ENCODE measurements at regions not wholly inside any gene's neighbourhood (a gene's known extent, or its start where the extent isn't known, plus 50 kb on each side); places are given as distances from the start of the nearest gene placed in this dataset.

DNA sequence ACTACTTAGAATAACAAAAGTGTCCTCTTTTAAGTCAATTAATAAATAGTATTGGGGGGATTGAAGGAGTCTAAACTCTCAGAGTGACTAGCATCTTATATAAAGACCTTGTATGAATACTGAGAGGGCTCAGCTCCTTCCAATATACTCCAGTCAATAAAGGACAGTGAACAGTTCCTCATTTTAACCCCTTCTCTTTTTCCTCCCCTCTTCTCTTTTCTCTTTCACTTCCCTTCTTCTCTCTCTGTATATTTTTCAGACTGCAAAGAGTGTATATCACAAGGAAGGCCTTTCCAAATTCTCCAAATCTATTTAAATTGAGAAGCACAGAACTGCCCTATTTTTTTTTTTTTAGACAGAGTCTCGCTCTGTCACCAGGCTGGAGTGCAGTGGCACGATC is 99.5 kb downstream of the CD164 start:
- Histone ChIP-seq H3K9me3 (replicated peaks in 1 of 2; ENCODE audit: control insufficient read depth in 2 of 2, insufficient read depth in 1 of 2, low read depth in 1 of 2, low read length in 2 of 2) (no peaks in the 10 kb centered on the region), H4K91ac (ENCODE audit: low read depth, low read length, poor library complexity) (no peak overlapping the region), H3K79me1 (ENCODE audit: low read depth, low read length) (no peaks in the 10 kb centered on the region), H2BK12ac (ENCODE audit: low read length) (no peak overlapping the region), H3K4me3 (ENCODE audit: low read length in 2 of 2) (no peak overlapping the region), H3K27me3 (ENCODE audit: control insufficient read depth in 3 of 3, insufficient read depth in 3 of 3, low read depth in 1 of 3, low read length in 3 of 3) (peaks cover 0 to 14% (median 0%) of the 10 kb centered on the region in 3 experiments), H2BK15ac (ENCODE audit: low read length) (no peak overlapping the region), H3K9ac (ENCODE audit: low read depth, low read length, poor library complexity) (no peak overlapping the region), H3K18ac (ENCODE audit: low read length) (no peak overlapping the region), H3K4ac (ENCODE audit: low read length) (no peak overlapping the region), H3K23ac (ENCODE audit: low read depth, low read length, poor library complexity) (no peak overlapping the region), H3K14ac (ENCODE audit: low read length) (no peak overlapping the region), H2BK5ac (ENCODE audit: low read length) (no peak overlapping the region), H2AK5ac (ENCODE audit: low read depth, low read length) (no peak overlapping the region), H3K36me3 (replicated peaks in 1 of 2; ENCODE audit: control insufficient read depth in 2 of 2, insufficient read depth in 2 of 2, low read length in 2 of 2) (no peaks in the 10 kb centered on the region), H3K4me1 (ENCODE audit: control insufficient read depth in 2 of 2, insufficient read depth in 1 of 2, low read depth in 1 of 2, low read length in 2 of 2) (no peaks in the 10 kb centered on the region), H2BK120ac (ENCODE audit: low read depth, low read length) (no peak overlapping the region), H2AFZ (ENCODE audit: low read length) (no peak overlapping the region), H3K4me2 (ENCODE audit: insufficient read depth, low read length, poor library complexity, severe bottlenecking) (no peak overlapping the region), H3K27ac (replicated peaks; ENCODE audit: low read length) (no peak overlapping the region), H4K8ac (ENCODE audit: low read depth, low read length) (no peak overlapping the region)
- no peak for DNase-seq (ENCODE audit: low spot score)
- no CpG with 5 or more reads among the region's 2 CpGs for WGBS, 2 donors (ENCODE audit: extremely low coverage in 2 of 2, insufficient read length in 2 of 2, insufficient replicate concordance in 1 of 2)

- no peak overlapping the region for H3K4me2 ChIP-seq (ENCODE audit: insufficient read depth, low read length, poor library complexity, severe bottlenecking)
- H4K8ac ChIP-seq (ENCODE audit: low read depth, low read length): no peak overlapping the region
- no peak overlapping the region for H3K4ac ChIP-seq (ENCODE audit: low read length)
- no CpG with 5 or more reads among the region's 1 CpG for WGBS, 2 donors (ENCODE audit: extremely low coverage in 2 of 2, insufficient read length in 2 of 2, insufficient replicate concordance in 1 of 2)
- H3K27ac ChIP-seq (replicated peaks; ENCODE audit: low read length): no peak overlapping the region
- H3K9me3 ChIP-seq (replicated peaks in 1 of 2; ENCODE audit: control insufficient read depth in 2 of 2, insufficient read depth in 1 of 2, low read depth in 1 of 2, low read length in 2 of 2): no peaks in the 10 kb centered on the region
- H3K14ac ChIP-seq (ENCODE audit: low read length): no peak overlapping the region
- H3K4me1 ChIP-seq (ENCODE audit: control insufficient read depth in 2 of 2, insufficient read depth in 1 of 2, low read depth in 1 of 2, low read length in 2 of 2): no peaks in the 10 kb centered on the region
- no peak overlapping the region for H2BK5ac ChIP-seq (ENCODE audit: low read length)
- no peak overlapping the region for H3K23ac ChIP-seq (ENCODE audit: low read depth, low read length, poor library complexity)
- H2BK120ac ChIP-seq (ENCODE audit: low read depth, low read length): no peak overlapping the region
- H3K27me3 ChIP-seq (ENCODE audit: control insufficient read depth in 3 of 3, insufficient read depth in 3 of 3, low read depth in 1 of 3, low read length in 3 of 3): peaks cover 0 to 8% (median 0%) of the 10 kb centered on the region in 3 experiments
- no peak overlapping the region for H4K91ac ChIP-seq (ENCODE audit: low read depth, low read length, poor library complexity)
- H2BK12ac ChIP-seq (ENCODE audit: low read length): no peak overlapping the region
- no peak overlapping the region for H2BK15ac ChIP-seq (ENCODE audit: low read length)
- no peaks in the 10 kb centered on the region for H3K36me3 ChIP-seq (replicated peaks in 1 of 2; ENCODE audit: control insufficient read depth in 2 of 2, insufficient read depth in 2 of 2, low read length in 2 of 2)
- no peak overlapping the region for H3K9ac ChIP-seq (ENCODE audit: low read depth, low read length, poor library complexity)
- no peak overlapping the region for H2AK5ac ChIP-seq (ENCODE audit: low read depth, low read length)
- DNase-seq (ENCODE audit: low spot score): no peak
- no peaks in the 10 kb centered on the region for H3K79me1 ChIP-seq (ENCODE audit: low read depth, low read length)
- no peak overlapping the region for H2AFZ ChIP-seq (ENCODE audit: low read length)
- no peak overlapping the region for H3K4me3 ChIP-seq (ENCODE audit: low read length in 2 of 2)
- no peak overlapping the region for H3K18ac ChIP-seq (ENCODE audit: low read length)
These were observed 102.6 kb downstream of the CD164 start for GRCh38 chr6:109279628-109280027.

- no peak overlapping the region for H4K91ac ChIP-seq (ENCODE audit: low read depth, low read length, poor library complexity)
- no peak overlapping the region for H3K4me3 ChIP-seq (ENCODE audit: low read length in 2 of 2)
- H3K79me1 ChIP-seq (ENCODE audit: low read depth, low read length): no peaks in the 10 kb centered on the region
- H2BK15ac ChIP-seq (ENCODE audit: low read length): no peak overlapping the region
- no peaks in the 10 kb centered on the region for H3K4me1 ChIP-seq (ENCODE audit: control insufficient read depth in 2 of 2, insufficient read depth in 1 of 2, low read depth in 1 of 2, low read length in 2 of 2)
- no peak for DNase-seq (ENCODE audit: low spot score)
- no peak overlapping the region for H2BK5ac ChIP-seq (ENCODE audit: low read length)
- no CpG with 5 or more reads among the region's 2 CpGs for WGBS, 2 donors (ENCODE audit: extremely low coverage in 2 of 2, insufficient read length in 2 of 2, insufficient replicate concordance in 1 of 2)
- H3K9ac ChIP-seq (ENCODE audit: low read depth, low read length, poor library complexity): no peak overlapping the region
- no peak overlapping the region for H3K14ac ChIP-seq (ENCODE audit: low read length)
- no peak overlapping the region for H3K4me2 ChIP-seq (ENCODE audit: insufficient read depth, low read length, poor library complexity, severe bottlenecking)
- no peak overlapping the region for H2BK12ac ChIP-seq (ENCODE audit: low read length)
- no peak overlapping the region for H2AFZ ChIP-seq (ENCODE audit: low read length)
- H2AK5ac ChIP-seq (ENCODE audit: low read depth, low read length): no peak overlapping the region
- no peak overlapping the region for H3K18ac ChIP-seq (ENCODE audit: low read length)
- no peaks in the 10 kb centered on the region for H3K36me3 ChIP-seq (replicated peaks in 1 of 2; ENCODE audit: control insufficient read depth in 2 of 2, insufficient read depth in 2 of 2, low read length in 2 of 2)
- no peak overlapping the region for H4K8ac ChIP-seq (ENCODE audit: low read depth, low read length)
- no peaks in the 10 kb centered on the region for H3K9me3 ChIP-seq (replicated peaks in 1 of 2; ENCODE audit: control insufficient read depth in 2 of 2, insufficient read depth in 1 of 2, low read depth in 1 of 2, low read length in 2 of 2)
- H2BK120ac ChIP-seq (ENCODE audit: low read depth, low read length): no peak overlapping the region
- no peaks in the 10 kb centered on the region for H3K27me3 ChIP-seq (ENCODE audit: control insufficient read depth in 3 of 3, insufficient read depth in 3 of 3, low read depth in 1 of 3, low read length in 3 of 3)
- H3K23ac ChIP-seq (ENCODE audit: low read depth, low read length, poor library complexity): no peak overlapping the region
- no peak overlapping the region for H3K27ac ChIP-seq (replicated peaks; ENCODE audit: low read length)
- no peak overlapping the region for H3K4ac ChIP-seq (ENCODE audit: low read length)
These were observed 110.6 kb downstream of the CD164 start for GRCh38 chr6:109271622-109272021.

DNA sequence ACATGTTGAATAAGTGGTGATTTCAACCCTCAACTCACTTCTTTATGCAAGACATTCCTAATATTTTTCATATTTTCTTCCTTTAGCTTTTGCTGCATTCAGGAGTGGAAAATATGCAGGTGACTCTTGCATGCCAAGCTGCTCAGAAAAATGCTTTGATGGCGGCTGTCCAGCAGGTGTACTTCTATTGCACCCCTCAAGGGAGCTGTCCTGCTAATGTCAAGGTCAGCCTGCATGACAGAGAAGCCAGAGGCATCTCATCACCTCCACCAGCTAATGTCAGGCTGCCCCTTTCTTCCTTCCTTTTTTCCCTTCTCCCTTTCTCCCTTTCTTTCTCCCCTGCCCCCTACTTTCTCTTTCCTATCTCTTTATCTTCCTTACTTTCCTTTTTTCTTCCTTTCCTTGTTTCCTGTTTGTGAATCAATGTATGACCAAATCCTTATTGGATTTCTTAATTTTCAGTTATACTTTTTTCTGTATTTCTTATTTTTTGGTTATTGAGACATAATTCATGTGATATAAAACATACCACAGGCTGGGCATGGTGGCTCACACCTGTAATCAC is 112.2 kb downstream of the CD164 start:
- no peaks in the 10 kb centered on the region for H3K27me3 ChIP-seq (ENCODE audit: control insufficient read depth in 3 of 3, insufficient read depth in 3 of 3, low read depth in 1 of 3, low read length in 3 of 3)
- no peak for DNase-seq (ENCODE audit: low spot score)
- H3K36me3 ChIP-seq (replicated peaks in 1 of 2; ENCODE audit: control insufficient read depth in 2 of 2, insufficient read depth in 2 of 2, low read length in 2 of 2): no peaks in the 10 kb centered on the region
- no peak overlapping the region for H3K27ac ChIP-seq (replicated peaks; ENCODE audit: low read length)
- H3K9me3 ChIP-seq (replicated peaks in 1 of 2; ENCODE audit: control insufficient read depth in 2 of 2, insufficient read depth in 1 of 2, low read depth in 1 of 2, low read length in 2 of 2): no peaks in the 10 kb centered on the region
- H3K18ac ChIP-seq (ENCODE audit: low read length): no peak overlapping the region
- no peak overlapping the region for H2BK5ac ChIP-seq (ENCODE audit: low read length)
- WGBS, 2 donors (ENCODE audit: extremely low coverage in 2 of 2, insufficient read length in 2 of 2, insufficient replicate concordance in 1 of 2): no CpG with 5 or more reads among the region's 1 CpG
- H4K8ac ChIP-seq (ENCODE audit: low read depth, low read length): no peak overlapping the region
- H3K4me1 ChIP-seq (ENCODE audit: control insufficient read depth in 2 of 2, insufficient read depth in 1 of 2, low read depth in 1 of 2, low read length in 2 of 2): no peaks in the 10 kb centered on the region
- no peak overlapping the region for H2BK15ac ChIP-seq (ENCODE audit: low read length)
- H3K4me3 ChIP-seq (ENCODE audit: low read length in 2 of 2): no peak overlapping the region
- no peak overlapping the region for H3K23ac ChIP-seq (ENCODE audit: low read depth, low read length, poor library complexity)
- no peak overlapping the region for H2AK5ac ChIP-seq (ENCODE audit: low read depth, low read length)
- H3K4me2 ChIP-seq (ENCODE audit: insufficient read depth, low read length, poor library complexity, severe bottlenecking): no peak overlapping the region
- no peak overlapping the region for H3K9ac ChIP-seq (ENCODE audit: low read depth, low read length, poor library complexity)
- H2AFZ ChIP-seq (ENCODE audit: low read length): no peak overlapping the region
- H3K4ac ChIP-seq (ENCODE audit: low read length): no peak overlapping the region
- no peaks in the 10 kb centered on the region for H3K79me1 ChIP-seq (ENCODE audit: low read depth, low read length)
- H2BK12ac ChIP-seq (ENCODE audit: low read length): no peak overlapping the region
- H2BK120ac ChIP-seq (ENCODE audit: low read depth, low read length): no peak overlapping the region
- H3K14ac ChIP-seq (ENCODE audit: low read length): no peak overlapping the region
- H4K91ac ChIP-seq (ENCODE audit: low read depth, low read length, poor library complexity): no peak overlapping the region

Measured in neuronal stem cell (in vitro differentiated cells).